ENCODE measurements at regions not wholly inside any gene's neighbourhood (a gene's known extent, or its start where the extent isn't known, plus 50 kb on each side); places are given as distances from the start of the nearest gene placed in this dataset.
"Not testable (repeated sequence)": the region's sequence is repeated elsewhere in the genome, so short reads cannot be mapped to it uniquely, and the experiment has no call there.

DNA sequence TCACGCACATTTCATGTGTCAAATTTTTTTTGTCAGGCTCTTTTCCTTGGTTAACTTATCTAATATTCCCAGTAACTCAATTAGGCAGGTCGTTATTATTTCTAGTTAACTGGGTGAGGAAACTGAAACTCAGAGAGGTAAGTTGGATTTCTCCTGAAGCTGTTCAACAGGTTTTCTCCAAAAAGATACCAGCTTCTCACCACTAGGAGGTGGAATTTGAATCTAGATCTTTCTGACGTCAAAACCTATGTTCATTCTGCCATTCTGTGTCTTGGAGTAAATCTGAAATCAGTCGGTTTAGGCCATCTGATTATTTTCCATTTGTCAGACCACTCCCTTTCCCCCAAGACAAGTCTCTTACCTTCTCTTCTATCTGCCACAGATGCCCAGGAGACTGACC lies 572.9 kb downstream of the ACTL7B start:
- DNase-seq (ENCODE audit: low read depth in 2 of 2) = no peak

DNA sequence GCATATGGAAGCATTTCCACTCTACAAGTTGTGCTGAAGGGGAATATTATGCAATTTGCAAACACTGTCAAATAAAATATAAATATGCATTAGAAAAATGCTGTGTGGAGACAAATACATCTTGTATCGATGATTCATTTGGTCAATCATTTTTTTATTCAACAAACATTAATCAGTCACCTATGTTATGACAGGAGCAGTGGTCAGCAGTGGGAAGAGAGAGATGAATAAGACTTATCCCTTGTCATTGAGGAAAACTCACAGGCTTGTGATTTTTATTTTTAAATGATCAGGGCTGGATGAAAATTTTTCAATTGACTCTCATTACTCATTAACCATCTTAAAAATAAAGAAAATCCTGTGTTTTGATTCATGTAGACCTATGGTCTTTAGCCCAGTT lies 574.1 kb downstream of the ACTL7B start:
- no peak for DNase-seq (ENCODE audit: low read depth in 2 of 2)

DNA sequence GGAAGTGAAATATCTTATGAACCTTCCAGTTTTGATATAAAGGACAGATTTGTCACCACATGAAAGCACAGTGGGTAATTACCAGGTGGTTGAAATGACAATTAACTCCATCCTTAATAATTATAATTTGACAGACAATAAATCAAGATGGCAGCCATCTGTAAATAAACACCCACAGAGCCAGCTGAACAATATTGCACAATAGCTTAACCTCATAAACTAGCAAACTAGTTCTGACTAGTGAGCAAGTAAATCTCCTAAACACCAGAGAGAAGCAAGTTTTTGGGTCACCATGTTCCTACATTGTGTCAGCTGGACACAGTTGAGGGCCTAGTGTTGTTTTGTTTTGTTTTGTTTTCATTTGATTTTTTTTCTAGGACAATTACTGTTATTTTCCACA lies 577.4 kb downstream of the ACTL7B start:
- DNase-seq (ENCODE audit: low read depth in 2 of 2) = no peak

DNA sequence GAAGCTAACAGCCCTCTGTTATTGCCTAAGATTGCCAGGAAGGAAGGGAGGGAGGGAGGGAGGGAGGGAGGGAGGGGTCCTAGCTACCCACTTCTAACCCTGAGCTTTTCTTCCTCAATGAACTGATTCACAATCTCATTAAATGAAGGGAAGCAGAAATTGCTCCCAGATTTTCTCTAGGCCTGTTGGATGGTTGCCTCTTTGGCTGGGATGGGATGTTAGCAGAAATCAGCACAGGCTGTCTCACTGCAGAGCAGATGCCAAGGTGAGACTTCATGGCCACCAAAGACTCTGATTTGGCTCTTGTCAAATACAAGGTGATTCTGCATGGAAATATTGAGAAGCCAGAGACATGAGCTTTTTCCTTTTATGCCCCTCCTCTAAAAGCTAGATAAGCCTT lies 578.6 kb downstream of the ACTL7B start:
- no peak for DNase-seq (ENCODE audit: low read depth in 2 of 2)

DNA sequence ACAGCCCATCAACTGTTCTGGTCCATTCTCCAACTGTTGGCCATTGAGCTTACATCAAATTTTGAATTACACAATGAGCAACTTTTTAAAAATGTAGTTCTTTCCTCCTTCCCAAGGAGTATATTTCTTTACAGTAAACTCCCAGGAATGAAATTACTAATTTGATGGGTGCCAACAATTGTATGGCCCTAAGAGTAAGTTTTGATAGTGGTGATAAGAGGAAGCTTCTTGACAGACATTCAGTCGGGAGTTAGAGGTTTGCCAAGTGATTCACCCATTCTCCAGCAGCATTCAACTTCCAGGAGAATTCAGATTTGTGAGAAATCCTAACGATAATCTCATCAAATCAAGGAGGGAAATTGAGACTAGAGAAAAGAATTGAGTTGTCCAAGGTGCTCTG lies 579.9 kb downstream of the ACTL7B start:
- DNase-seq (ENCODE audit: low read depth in 2 of 2) = no peak

DNA sequence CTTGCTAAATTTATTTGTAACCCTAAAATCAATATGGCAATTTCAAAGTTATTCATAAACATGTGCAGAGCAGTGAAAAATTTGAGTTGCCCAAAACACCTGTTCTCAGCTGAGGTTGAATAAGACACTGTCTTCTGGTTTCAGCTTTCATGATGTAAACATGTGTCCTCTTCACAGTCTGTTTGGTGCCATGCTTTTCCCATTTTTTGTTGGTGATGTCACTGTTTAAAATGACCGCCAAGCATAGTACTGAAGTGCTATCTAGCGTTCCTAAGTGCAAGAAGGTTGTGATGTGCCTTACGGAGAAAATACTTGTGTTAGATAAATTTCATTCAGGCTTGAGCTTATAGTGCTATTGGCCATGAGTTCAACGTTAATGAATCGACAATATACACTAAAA lies 580.8 kb downstream of the ACTL7B start:
- DNase-seq (ENCODE audit: low read depth in 2 of 2) = no peak

DNA sequence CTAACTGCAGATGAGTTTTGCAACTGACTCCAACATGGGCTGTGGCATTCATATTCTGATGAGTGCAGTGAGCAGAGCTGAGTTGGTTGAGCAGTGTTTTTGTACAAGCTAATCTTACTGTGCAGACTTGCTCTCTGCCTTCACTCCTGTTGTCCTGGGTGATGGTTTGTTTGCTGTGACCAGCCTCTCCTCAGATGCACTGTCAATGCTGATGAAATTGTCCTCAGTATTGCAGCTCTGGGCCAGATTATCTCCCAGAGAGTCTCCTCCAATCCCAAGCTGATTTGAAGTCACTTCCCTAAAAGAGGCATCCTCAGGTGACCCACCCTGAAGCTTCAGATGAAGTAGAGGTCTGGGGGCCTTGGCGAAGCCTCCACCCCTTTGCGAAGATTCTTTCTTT lies 581.8 kb downstream of the ACTL7B start:
- DNase-seq (ENCODE audit: low read depth in 2 of 2) = no peak

DNA sequence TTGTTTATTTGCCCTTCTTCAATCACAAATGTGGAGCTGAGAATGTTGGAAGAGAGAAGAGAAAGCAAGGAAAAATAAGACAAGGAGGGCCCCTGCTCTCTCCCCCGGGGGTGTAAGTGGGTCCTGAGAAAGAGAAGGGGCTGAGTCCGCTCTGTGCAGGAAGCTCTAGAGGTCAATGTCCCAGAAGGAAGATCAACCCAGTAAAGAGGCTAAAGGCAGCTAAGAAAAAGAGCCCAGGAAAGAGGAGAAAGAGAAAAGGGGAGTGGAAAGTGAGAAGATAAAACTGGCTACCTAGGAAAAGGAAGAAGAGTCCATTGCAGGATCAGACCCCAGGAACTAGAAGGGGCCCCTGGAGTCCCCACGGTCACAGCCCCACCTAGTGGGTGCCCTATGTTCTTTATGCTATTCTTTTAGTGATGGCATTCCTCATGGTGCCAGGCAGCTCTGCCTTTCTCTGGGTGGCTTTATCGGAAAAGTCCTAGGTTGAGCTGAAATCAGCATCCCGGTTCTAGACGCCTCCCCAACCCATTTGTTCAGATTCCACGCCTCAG lies 583.4 kb downstream of the ACTL7B start:
- DNase-seq (ENCODE audit: low read depth in 2 of 2) = no peak

DNA sequence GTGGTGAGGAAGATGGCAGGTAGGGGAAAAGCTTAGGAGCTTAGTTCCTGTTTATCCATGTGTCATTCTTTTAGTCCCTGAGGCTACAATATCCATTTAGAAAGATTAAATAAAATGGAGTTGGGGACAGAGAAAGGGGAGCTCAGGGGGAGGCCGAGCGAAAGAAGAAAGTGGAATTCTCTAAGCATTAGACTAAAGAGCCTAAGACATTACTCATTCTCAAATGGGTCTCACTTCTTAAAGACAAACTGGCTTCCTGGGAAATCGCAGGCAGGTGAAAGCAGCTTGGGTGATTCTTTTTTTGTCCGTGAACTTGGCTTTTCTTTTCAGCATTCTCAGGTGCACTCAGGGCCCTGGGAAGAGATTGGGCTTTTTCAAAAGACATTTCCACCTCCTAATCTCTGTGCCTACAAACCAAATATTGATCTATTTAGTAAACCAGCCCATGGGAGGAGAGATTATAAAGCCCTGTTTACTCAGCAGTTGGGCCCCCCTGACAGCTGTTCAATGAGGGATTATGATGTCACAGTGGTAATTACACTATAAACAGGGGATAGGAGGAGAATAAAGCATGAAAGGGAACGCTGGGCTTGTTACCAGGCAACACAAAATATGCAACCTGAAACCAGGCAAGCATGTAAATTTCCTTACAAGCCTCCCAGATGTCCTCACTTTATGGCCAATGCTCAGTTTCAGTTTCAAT lies 584.0 kb downstream of the ACTL7B start:
- no peak for DNase-seq (ENCODE audit: low read depth in 2 of 2)

DNA sequence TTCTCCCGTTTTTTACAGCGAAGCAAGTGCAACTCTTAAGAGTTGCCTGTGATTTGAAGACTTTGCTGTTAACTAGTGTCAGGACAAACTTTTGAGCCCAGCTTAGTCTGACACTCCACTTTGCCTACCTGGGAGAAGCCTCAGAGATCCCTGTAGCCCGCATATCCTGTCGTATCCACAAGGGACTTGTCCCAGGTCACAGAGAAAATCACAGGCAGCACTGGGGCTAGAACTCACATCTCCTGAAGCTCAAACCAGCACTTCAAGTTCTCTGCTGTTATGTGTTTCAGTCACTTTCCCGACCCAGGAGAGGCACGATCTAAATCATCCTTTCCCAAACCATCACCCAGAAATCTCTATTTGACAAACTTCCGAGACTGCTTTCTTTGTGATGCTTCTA lies 584.5 kb downstream of the ACTL7B start:
- DNase-seq (ENCODE audit: low read depth in 2 of 2) = no peak

DNA sequence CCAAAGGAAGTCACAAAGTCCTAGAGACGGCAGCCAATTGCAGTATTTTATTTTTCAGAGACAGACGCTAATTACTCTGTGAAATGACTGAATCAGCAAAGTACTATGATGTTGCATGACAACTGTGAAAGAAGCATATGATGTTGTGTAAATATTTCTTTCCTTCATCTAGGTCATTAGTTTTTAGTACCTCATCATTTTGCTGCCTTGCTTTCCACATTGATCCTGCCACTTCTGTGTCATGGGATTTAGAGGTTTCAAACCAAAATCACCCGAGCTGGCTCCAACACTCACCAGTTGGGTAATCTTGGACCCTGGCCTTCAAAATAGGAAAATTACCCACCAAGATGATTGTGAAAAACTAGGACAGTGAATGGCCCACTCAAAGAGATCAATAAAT lies 585.2 kb downstream of the ACTL7B start:
- no peak for DNase-seq (ENCODE audit: low read depth in 2 of 2)

DNA sequence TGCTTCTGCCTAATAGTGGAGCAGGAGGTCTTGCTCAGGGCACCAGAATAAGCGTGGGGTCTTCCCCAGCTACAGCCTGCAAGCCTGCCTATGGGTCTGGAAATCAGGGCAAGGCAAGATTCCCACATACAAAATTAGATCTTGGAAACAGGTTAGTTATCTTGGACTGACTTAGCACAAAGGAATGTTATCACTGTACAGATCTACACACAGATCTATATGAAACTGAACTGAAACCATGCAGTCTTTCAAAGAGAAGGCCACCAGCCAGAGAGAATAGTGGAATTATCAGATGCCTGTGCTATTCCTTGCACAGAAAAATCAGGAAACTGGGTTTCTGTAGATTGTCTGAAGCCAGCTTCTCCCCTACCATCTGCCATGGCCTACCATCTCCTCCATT lies 585.7 kb downstream of the ACTL7B start:
- no peak for DNase-seq (ENCODE audit: low read depth in 2 of 2)

DNA sequence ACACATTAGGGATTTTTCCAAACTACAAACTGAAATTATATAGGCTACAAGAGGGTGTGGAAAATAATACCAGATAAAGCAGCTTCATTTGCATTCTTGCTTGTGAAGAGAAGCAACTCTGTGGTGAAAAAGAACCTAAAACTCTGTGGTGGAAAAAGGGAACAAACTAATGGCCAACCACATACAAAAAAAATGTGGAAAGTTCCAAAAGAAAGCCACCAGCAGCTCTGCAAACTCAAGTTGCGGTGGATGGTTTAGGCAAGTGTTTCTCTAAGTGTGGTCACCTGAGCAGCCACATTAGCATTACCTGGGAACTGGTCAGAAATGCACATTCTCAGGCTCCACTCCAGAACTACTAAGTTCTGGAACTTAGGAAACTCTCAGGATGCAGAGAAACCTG lies 586.4 kb downstream of the ACTL7B start:
- DNase-seq (ENCODE audit: low read depth in 2 of 2) = no peak

DNA sequence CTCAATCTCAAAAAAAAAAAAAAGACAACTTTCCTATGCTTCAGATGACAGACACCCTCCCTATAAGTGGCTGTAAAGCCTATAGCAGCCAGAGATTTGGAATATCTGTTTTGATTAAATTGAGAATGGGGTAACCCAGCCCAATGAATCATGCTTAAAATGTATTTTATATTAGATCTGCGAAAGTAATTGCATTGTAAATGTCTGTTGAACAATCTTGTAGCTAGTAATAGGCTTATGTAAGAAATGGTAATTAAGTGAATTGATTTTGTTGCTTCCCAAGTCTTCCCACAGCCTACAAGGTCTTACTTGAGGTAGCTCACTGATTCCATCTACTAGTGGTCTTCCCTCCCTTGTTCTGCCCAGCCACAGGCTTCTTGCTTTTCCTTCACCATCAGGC lies 590.7 kb downstream of the ACTL7B start:
- DNase-seq (ENCODE audit: low read depth in 2 of 2) = no peak

DNA sequence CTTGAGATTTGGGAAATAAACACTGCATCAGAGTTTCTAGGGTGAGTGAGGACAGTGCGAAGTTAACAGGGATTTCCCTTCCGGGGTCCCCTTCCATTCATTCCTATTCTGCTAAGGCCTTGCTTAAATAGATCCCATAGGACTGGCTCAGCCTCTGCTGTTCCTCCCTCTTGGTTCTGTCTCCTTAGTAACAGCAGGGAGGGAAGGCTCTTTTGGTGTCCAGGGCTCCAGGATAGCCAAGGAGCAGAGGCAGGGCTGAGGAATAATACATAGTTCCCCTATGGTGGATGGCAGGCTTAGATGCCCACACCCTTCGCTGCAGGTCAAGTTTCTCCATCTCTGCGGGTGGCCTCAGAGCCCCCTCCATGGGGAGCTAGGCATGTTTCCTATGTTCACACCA lies 591.7 kb downstream of the ACTL7B start:
- no peak for DNase-seq (ENCODE audit: low read depth in 2 of 2)

DNA sequence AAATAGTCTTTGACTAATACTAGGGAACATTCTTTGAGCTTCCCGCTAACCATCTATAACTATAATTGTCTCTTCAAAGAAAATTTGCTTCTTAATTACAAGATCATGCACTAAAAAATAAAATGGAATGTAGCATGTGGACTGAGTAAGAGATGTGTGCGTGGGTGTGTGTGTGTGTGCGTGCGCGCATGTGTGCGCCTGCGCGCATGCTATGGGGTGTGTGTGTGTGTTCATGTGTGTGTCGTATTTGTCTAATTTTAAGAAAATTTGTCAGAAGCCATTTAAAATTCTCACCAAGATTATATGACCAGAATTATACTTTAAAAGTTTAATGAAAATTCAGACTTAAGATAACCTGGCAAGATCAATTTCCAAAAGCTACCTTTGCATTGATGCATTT lies 593.0 kb downstream of the ACTL7B start:
- no peak for DNase-seq (ENCODE audit: low read depth in 2 of 2)

DNA sequence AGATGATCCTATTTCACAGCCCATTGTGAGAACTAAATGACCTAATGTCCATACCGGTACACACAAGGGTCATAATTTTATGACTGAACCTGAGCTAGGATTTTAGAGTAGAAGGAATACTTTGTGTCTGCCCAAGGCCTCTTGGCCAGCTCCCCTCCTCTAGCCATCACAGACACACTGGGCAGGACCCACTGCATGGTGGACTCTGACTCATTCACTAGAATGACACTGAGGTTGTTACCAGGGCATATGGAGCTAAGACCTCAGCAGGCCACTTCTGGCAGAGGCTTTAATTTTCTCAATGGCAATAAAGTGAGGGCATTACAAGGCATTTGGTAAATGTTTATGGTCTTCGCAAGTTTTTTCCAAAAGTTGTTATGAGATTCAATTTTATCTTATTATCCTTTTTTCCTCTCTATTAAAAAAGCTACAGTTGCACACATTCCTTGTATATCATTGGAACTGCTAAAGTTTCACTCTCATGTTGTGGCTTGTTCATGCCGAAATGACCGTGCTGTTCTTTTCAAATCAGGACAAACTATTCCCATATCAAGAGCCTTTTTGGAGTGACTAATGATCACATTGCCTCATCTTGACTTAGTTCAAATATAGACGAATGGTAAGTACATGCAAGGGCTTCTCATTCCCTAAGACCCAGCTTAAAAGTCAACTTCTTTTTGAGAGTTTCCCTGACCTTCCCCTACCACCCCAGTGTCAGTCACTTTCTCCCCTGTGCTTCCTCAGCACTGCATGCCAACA lies 595.7 kb downstream of the ACTL7B start:
- DNase-seq (ENCODE audit: low read depth in 2 of 2) = no peak

DNA sequence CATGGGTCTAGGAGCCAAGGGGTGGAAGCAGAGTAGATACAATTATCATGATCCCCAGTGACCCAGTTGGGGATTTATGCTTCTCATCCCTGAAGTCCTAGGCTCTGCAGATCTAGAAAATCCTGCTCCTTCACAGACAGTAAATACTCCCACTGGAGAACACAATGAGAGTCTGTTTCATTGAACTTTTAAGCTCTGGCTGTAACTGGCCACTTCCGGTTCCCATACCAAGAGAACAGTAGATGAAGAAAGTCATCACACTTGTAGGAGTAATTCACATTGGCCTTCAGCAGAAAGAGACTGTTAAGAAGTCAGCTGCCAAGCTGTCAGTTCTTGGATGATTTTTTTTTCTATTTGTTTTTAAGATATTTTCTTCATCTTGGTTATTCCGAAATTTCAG lies 597.1 kb downstream of the ACTL7B start:
- no peak for DNase-seq (ENCODE audit: low read depth in 2 of 2)

DNA sequence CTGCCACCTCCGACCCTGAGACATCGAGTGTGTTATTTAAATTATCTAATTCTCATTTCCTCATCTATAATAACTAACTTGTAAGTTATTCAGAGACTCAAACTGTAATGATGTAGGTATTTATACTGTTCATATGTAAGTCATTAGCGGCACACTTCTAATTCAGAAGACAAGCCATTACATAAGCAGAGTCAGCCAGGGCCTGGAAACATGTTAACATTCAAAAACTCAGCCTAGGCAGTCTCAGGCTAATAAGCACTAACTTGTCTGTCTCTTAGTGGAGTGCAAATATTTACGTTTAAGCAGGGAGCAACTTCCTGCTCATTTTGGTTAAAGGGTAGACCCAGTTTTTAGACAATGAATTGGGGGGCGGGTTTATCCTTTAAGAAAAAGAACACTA lies 598.4 kb downstream of the ACTL7B start:
- no peak for DNase-seq (ENCODE audit: low read depth in 2 of 2)

DNA sequence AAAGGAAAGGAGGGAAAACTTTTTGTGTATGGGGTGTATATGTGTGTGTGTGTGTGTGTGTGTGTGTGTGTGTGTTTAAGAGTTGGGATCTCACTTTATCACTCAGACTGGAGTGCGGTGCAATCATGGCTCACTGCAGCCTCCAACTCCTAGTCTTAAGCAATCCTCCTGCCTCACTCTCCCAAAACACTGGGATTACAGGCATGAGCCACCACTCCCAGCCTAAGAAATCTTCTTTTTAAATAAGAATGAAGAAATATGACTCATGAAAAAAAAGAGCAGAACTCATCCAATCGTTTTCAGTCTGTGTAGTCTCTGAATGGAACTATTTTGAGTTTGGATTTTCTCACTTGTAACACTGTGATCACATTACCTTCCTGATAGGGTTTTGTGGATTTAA lies 601.5 kb downstream of the ACTL7B start:
- DNase-seq (ENCODE audit: low read depth in 2 of 2) = no peak

DNA sequence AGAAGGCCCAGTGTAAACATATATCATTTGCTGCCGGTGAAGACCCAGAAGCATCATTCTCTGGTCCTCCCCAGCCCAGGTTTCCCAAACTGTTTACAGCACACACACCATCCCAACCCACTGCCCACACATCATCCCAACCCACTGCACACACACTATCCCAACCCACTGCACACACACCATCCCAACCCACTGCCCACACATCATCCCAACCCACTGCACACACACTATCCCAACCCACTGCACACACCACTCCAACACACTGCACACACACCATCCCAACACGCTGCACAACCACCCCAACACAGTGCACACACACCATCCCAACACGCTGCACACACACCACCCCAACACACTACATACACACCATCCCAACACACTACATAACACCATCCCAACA lies 608.4 kb downstream of the ACTL7B start:
- DNase-seq (ENCODE audit: low read depth in 2 of 2) = not testable (repeated sequence)

DNA sequence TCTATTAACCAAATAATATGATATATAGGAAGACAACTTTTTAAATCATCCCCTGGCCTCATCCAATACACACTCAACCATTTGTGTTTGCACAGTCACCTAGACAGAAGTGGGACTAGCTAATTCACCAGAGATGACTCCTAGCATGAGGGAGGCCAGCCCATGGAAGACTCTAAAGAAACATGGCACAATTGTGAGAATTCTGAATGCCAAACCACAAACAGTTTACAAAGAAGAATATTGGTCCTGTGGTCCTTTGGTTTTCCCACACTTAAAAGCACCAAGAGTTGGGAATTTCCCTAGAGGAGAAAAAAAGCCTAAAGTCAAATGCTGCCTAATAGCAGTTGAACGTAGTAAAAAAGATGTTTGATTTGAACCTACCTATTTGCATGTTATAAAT lies 609.9 kb downstream of the ACTL7B start:
- no peak for DNase-seq (ENCODE audit: low read depth in 2 of 2)

DNA sequence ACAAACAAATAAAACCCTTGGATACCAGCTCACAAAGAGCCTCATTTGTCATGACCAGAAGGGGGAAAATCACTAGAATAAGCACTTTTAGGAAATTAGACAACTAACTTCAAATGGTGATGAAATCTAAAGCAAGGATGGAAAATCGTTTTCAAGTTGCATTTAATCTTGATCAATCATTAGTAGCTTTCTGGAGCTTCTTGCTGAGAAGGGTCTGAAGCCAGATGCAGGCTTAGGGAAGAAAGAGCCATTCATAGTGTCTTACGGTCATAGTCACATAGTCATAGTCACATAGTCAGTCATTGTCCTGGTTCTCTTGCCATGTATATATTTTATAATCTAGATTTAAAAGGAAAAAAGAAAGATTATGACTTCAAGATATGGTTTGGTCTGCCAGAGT lies 610.5 kb downstream of the ACTL7B start:
- no peak for DNase-seq (ENCODE audit: low read depth in 2 of 2)
